Panc1 (cell line): ENCODE measurements at regions not wholly inside any gene's neighbourhood (a gene's known extent, or its start where the extent isn't known, plus 50 kb on each side); places are given as distances from the start of the nearest gene placed in this dataset.

Experiments
- POLR2AphosphoS5 ChIP-seq: IDR thresholded peaks from 2 replicates; pipeline ENCODE4 v1.6.1; 2012; ENCODE audit warnings: mild to moderate bottlenecking, low read depth, low read length, moderate library complexity
- SIN3A ChIP-seq: IDR thresholded peaks from 2 replicates; pipeline ENCODE4 v1.6.1; 2012; ENCODE audit warnings: low read depth, mild to moderate bottlenecking, low read length, moderate library complexity, borderline replicate concordance; ENCODE audit not compliant: insufficient read depth
- TF ChIP-seq, protein P1 (sequence below): fragments of 450-650 bp; IDR thresholded peaks from 2 replicates; pipeline ENCODE4 v1.5.1; 2017; ENCODE audit warnings: mild to moderate bottlenecking
- TF ChIP-seq, protein P2 (sequence below), 2 experiments: IDR thresholded peaks; 2 replicates each; pipeline ENCODE4 v1.6.1; 2011 to 2012; ENCODE audit warnings: low read depth in 2 of 2, control low read depth in 1 of 2, low read length in 1 of 2, mild to moderate bottlenecking in 1 of 2, moderate library complexity in 1 of 2; ENCODE audit not compliant: insufficient read depth in 1 of 2

DNA sequence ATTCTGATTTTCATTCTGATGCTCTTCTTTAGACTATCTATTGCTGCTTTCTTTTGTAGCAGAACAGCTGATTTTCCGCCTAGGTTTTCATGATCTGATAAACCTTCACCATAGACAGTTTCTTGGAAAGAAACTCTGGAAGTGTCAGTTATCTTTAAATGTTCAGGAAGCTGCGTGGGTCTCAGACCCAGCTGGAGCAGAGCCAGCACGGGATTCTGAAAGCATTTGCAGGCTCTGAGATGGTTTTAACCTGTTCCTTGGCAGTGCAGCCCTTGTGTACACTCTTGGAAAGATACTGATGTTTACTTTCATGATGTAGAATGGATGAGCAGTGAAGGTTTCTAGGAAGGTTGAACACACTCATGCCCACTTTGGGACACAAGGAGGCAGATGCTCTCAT is 178.0 kb upstream of the DMRT1 start:
- TF ChIP-seq, protein P1, sequence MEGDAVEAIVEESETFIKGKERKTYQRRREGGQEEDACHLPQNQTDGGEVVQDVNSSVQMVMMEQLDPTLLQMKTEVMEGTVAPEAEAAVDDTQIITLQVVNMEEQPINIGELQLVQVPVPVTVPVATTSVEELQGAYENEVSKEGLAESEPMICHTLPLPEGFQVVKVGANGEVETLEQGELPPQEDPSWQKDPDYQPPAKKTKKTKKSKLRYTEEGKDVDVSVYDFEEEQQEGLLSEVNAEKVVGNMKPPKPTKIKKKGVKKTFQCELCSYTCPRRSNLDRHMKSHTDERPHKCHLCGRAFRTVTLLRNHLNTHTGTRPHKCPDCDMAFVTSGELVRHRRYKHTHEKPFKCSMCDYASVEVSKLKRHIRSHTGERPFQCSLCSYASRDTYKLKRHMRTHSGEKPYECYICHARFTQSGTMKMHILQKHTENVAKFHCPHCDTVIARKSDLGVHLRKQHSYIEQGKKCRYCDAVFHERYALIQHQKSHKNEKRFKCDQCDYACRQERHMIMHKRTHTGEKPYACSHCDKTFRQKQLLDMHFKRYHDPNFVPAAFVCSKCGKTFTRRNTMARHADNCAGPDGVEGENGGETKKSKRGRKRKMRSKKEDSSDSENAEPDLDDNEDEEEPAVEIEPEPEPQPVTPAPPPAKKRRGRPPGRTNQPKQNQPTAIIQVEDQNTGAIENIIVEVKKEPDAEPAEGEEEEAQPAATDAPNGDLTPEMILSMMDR: no peak
- no peak for TF ChIP-seq SIN3A
- TF ChIP-seq, protein P2, sequence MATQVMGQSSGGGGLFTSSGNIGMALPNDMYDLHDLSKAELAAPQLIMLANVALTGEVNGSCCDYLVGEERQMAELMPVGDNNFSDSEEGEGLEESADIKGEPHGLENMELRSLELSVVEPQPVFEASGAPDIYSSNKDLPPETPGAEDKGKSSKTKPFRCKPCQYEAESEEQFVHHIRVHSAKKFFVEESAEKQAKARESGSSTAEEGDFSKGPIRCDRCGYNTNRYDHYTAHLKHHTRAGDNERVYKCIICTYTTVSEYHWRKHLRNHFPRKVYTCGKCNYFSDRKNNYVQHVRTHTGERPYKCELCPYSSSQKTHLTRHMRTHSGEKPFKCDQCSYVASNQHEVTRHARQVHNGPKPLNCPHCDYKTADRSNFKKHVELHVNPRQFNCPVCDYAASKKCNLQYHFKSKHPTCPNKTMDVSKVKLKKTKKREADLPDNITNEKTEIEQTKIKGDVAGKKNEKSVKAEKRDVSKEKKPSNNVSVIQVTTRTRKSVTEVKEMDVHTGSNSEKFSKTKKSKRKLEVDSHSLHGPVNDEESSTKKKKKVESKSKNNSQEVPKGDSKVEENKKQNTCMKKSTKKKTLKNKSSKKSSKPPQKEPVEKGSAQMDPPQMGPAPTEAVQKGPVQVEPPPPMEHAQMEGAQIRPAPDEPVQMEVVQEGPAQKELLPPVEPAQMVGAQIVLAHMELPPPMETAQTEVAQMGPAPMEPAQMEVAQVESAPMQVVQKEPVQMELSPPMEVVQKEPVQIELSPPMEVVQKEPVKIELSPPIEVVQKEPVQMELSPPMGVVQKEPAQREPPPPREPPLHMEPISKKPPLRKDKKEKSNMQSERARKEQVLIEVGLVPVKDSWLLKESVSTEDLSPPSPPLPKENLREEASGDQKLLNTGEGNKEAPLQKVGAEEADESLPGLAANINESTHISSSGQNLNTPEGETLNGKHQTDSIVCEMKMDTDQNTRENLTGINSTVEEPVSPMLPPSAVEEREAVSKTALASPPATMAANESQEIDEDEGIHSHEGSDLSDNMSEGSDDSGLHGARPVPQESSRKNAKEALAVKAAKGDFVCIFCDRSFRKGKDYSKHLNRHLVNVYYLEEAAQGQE (IDR thresholded peaks at IDR 0.05; ENCODE audit: insufficient read depth in 1 of 2, low read depth in 2 of 2, low read length in 1 of 2): no peak
- no peak for TF ChIP-seq POLR2AphosphoS5
